GM19452 (cell line): ENCODE measurements at regions not wholly inside any gene's neighbourhood (a gene's known extent, or its start where the extent isn't known, plus 50 kb on each side); places are given as distances from the start of the nearest gene placed in this dataset.

Experiments used
- ATAC-seq: cut with Tn5 transposase; IDR thresholded peaks from one replicate; pipeline ENCODE4 v1.9.1; 2021; ENCODE audit not compliant: unreplicated experiment

DNA sequence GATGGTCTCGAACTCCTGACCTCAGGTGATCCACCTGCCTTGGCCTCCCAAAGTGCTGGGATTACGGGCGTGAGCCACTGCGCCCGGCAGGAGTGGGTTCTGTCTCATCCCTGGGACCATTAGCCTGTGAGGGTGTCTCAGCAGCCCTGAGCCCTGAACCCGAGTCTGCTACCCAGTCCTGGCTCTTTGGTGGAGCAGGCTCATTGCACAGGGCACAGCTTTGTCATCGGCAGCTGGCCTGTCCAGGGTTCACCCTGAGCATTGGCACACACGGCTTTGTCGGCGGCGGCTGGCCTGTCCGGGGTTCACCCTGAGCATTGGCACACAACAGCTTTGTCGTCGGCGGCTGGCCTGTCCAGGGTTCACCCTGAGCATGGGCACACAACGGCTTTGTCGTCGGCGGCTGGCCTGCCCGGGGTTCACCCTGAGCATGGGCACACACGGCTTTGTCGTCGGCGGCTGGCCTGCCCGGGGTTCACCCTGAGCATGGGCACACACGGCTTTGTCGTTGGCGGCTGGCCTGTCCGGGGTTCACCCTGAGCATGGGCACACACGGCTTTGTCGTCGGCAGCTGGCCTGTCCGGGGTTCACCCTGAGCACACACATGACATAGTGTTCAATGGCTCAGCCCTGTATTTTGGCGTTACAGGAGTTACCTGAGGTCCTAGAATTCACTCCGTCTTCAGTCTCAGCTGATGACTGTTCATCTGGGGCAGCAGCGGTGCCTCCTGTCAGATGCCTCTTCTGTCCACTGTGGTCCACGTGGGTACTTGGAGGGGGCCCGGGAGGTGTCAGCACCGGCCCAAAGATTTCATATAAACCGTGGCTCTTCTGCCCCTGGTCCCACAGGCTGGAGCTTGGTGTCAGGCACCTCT is 1082.5 kb downstream of the BRD1 start:
- no peak for ATAC-seq

DNA sequence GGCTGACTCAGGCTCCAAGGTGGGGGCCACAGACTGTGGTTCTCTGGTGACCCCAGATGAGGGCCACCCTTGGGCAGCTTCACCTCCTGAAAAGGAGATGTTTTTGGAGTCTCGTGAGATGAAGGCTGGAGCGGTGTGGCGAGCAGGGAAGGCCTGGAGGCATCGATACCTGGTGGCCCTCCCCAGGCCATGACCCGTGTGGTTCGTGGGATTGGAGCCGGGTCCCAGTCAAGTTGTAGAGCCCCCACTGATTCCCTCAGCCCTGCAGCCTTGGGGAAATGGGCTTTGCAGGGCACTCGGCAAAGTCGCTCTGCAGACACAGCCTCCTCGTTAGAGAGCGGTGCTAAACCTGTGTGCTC is 1083.4 kb downstream of the BRD1 start:
- ATAC-seq, result no peak

DNA sequence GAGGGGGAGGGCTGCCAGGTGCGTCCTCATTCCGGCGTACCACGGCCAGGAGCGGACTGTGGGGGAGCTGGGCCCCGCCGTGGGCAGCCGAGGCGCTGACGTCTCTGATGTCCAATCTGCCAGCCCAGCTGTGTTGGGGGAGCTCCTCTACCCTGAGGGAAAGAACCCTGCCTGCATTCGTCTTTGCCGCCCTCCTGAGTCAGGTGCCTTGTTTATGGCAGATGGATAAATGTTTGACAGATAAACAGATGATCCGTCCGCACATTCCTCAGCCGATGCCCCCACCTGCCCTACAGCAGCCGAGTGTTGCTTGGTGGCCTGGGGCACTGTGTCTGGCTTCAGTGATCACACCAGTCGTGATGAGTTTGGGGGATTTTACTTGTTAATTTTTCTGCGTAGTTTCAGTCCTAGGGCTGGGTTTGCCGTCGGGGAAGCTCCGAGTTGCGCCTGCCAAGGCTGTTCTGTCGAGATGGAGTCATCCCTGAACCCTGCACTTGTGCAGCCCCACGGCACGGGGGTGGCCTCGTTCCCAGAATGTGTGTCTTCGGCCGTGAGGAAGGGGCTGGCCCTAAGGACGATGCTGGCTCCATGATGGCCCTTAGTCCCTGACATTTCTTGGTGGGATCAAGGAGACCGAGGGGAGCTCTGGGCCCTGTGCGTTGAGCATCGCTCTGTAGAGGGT is 1083.9 kb downstream of the BRD1 start:
- ATAC-seq, result no peak

DNA sequence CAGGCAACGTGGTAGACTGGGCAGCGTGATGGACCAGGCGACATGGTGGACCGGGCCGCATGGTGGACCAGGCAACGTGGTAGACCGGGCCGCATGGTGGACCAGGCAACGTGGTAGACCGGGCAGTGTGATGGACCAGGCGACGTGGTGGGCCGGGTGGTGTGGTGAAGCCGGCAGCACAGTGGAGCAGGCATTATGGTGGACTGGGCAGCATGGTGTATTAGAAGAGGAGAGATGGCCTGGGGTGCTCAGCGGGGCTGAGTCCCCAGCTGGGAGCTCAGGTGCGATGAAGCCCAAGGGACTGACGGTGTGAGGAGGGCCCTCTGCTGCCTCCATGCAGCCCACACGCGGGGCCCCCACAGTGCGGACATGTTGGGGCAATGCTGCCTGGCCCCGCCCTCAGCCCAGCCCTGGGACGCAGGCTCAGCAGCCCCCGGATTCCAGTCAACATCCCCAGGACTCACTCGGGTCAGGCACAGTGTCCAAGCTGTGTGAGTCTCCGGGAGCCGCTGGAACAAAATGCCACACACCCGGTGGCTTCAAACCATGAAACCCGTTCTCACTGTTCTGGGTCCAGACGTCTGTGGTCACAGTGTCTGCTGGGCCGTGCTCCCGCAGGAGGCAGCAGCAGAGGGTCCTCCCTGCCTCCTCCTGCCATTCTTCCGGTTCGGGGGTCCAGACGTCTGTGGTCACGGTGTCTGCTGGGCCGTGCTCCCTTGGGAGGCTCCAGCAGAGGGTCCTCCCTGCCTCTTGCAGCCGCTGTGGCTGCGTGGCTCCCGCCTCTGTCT is 1084.9 kb downstream of the BRD1 start:
- ATAC-seq, result no peak

DNA sequence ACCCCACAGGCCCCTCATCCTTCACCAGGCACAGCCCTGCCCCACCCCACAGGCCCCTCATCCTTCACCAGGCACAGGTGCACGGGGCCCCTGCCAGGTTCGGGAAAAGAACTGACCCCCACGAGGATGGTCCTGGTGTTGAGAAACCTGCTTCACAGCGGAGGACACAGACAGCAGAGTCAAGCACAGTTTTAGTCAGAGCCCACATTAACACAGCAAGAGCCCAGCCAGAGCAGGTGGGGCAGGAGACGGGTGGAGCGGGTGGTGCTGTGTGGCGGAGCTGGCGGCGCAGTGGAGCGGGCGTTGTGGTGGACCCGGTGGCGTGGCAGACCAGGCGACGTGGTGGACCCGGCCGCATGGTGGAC is 1085.5 kb downstream of the BRD1 start:
- ATAC-seq, result no peak

DNA sequence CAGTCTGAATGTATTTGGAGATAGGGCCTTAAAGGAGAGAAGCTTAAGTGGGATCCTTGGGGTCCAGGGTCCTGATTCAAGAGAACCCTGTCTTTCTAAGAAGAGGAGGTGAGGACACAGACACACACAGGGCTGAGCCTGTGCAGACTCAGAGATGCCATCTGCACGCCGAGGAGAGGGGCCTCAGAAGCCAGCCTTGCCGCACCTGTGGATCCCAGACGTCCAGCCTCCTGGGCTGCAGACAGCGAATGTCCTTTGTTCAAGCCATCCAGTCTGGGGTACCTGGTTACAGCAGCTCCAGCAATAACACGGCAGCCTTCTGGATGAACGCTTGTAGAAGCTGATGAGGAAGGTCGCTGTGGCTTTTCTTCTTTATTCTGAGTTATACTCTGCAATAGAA is 1086.1 kb downstream of the BRD1 start:
- ATAC-seq, result no peak

DNA sequence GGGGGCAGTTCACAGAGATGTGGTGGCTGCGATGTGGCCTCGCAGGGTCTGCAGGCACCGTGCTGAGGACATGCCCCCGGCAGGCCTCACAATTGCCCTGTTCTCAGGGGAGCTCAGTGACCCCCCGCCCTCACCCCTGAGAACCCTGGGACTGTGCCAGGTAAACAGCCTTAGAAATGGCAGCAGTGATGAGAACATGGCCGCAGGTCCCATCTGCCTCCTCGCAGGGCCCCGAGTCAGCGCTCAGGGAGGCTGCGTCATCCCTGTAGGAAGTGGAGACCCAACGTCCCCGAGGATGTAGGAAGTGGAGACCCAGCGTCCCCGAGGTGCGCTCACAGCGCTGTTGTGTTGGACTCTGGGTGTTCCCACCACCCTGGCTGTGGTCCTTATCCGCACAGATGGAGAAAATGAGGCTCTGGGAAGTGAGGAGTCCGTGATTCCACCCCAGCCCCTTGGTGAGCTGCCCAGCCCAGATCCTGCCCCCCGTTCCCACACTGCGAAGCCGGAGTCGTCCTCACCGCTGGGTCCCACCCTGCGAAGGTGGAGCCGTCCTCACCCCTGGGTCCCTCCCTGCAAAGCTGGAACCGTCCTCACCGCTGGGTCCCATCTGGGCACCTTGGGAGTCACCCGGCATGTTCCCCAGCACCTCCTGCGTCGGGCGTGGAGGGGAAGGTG is 1086.8 kb downstream of the BRD1 start:
- ATAC-seq, result no peak

DNA sequence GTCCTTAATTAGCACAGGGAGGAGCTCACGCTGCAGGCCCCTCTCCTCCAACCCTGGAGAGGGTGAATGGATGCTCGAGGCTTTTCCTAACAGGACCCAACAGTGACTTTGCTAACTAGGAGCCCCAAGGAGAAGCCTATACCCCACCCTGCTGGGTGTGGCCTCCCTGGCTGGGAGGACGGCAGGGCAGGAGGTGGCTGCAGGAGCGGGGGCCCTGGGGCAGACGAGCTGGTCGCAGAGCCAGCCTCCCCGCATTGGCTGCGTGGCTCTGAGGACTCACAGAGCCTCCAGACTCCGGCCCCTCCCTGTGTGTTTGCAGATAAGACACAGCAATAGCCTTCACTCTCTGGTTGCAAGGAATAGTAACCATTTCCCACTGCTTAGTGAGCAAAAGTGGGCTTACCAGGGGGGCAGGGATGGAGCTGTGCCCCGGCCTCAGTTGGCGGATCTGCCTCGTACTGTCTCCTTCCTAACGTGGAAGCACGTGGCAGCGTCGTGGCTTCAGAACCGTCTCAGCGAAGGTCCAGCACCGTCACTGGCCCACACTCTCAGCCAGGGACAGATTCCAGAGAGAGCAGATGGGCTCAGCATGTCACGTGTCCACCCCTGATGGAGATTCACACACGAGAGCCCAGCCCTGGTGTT is 1087.5 kb downstream of the BRD1 start:
- no peak for ATAC-seq

DNA sequence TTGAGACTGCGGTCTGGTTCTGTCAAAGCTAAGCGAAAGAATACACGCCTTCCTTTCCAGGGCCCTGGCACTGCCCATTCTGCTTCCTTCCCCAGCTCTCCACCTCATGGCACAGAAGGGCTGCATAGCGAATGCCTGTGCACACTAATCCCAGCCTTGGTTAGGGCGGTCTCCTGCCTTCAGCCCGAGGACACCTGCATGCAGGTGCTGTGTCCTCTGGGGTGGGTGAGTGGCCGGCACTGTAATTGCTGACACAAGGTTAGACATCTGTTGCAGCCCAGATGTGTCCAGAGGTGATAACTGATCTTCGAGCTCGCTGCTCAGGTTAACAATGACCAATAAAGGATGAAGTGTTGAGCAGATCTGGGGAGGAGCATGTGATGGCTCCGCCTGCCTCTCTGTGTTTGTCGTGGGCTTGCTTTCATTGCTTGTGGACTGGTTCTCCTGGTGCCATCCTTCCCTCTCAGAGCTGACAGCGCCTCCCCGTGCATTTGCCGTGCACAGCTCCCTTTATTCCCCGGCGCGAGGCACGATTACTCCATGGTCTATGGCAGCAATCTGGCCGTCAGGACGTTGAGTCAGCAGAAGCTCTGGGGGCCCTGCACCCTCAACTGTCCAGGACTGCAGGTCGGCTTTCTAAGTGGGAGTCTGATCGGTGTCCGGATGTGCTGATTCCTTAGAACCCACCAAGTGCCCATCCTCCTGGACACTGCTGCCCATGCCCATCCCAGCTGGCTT is 1088.2 kb downstream of the BRD1 start:
- no peak for ATAC-seq

DNA sequence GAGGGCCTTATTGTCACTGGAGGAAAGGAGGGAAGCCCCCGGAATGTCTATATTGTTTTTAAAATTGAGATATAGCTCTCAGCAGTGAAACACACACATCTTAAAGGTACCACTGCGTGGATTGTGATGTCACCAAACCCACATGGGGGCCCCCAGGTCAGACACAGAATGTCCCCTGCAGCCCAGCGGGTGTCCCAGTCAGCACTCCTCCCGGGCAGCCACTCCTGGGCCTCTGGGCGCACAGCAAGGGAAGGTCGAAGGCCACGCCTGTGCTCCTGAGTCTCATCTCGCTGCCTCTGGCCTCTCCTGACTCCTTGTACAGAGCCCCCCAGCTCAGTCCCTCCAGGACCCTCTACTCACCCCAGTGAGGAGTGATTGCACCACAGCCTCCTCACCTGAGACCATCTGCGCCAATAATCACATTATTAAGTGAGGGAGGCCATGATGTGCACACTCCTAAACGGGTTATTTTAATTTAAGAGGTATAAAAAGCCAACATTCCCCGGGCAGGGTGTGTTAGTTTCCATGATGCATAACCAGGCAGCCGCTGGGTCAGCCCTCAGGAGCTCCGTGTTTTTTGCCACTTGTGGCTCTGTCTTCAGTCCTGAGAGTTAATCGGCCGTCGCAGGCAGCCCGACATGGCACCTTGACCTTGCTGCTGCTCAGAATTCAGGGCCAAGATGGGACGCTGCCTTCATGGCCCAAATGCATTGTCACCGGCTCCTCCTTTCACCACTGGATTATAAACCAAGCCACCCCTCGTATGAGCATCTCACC is 1089.3 kb downstream of the BRD1 start:
- no peak for ATAC-seq

DNA sequence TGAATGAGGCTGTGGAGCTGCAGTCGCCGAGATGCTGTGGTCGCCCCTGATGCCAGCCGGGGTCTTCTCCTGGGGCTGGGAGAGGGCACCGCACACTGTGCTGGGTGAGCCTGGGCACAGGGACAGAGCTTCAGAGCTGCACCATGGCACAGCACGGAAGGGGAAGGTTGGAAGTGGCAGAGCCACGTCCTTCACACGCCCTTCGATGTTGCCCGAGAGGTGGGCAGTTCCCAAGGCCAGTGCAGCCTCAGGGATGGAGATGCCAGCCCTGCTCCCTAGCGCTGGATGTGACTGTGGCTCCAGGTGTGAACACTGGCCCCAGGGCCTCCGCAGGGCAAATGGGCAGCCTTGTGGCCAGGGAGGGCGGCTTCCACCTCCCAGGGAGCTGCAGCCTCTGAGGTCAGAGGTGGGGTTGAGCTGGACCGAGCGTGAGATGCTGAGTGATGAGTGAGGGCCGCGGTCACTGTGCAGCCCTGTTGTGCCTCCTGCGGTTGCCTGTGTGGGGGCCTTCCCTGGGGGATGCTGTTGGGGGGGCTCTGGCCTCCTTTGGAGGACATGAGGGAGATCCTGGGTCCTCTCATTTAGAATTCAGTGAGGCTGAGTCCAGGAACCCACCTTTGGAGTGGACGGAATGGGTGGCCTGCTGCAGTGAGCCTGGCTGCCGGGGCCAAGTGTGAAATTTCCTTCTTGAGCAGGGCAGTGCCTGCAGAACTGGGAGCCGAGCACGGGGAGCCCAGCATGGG is 1090.0 kb downstream of the BRD1 start:
- ATAC-seq, result no peak

DNA sequence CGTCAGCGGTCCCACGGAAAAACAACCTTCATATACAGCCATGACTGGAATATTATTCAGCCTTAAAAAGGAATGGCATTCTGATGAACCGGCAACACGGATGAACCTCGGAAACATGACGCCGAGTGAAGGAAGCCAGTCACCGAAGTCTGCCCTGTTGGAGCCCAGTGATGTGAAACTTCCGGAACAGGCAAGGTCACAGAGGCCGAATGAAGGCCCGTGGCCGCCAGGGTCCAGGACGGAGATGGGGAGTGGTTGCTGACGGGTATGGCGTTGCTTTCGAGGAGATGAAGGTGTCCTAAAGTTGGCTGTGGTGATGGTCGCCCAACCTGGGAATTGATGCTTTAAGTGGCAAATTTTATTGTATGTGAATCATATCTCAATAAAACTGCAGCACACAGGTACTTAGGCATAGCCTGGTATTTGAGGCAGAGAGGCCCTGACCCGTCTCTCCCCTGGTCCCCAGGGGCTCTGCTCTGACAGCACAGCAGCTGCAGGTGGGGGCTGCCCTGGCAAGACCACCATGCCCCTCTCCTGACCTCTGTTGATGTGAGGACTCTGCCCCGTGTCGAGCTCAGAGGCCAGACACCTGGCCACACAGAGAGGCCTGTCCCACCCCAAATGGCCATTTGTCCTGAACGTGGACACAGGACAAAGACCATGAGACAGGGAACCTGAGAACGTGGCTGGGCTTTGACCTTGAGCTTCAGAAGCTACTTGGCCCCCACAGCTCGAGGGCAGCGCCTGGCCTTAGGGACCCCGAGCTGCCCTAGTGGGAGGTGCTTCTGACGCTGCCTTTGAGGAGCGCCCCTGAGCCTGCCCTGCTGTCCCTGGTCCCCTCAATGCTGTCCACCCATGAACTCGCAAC is 1090.8 kb downstream of the BRD1 start:
- no peak for ATAC-seq

DNA sequence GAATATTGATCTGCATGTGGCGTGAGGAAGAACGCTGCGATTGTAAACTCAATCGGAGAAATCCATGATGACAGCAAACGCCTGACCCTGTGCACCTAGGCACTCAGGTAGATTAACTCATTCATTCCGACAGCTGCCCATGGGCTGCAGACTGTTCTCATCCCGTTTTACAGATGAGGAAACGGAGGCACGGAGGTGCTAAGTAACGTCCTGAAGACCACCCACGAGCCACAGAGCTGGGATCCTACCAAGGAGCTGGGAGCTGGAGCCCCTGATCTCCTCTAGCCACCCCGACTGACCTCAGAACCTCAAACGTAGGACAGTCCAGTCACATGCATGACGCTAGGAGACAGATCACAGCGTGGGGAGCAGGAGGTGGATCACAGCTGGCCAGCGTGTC is 1092.7 kb downstream of the BRD1 start:
- no peak for ATAC-seq

DNA sequence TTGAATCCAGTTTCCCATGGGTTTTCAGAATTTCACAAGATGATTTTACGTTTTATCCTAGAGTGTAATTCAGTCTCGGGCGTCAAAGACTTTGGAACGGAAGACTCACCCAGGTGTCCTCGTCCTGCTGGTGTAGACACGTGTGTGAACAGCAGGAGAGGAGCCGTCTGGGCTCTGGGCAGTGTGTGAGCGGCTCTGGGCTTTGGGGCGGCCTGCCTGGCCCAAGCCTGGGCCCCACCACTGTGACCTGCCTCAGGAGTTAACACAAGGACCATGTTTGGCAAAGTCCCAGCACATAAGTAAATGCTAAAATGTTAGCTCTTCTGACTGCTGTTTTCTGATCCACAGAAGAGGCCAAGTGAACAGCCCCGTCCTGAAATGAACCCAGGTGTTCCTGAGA is 1093.3 kb downstream of the BRD1 start:
- no peak for ATAC-seq

DNA sequence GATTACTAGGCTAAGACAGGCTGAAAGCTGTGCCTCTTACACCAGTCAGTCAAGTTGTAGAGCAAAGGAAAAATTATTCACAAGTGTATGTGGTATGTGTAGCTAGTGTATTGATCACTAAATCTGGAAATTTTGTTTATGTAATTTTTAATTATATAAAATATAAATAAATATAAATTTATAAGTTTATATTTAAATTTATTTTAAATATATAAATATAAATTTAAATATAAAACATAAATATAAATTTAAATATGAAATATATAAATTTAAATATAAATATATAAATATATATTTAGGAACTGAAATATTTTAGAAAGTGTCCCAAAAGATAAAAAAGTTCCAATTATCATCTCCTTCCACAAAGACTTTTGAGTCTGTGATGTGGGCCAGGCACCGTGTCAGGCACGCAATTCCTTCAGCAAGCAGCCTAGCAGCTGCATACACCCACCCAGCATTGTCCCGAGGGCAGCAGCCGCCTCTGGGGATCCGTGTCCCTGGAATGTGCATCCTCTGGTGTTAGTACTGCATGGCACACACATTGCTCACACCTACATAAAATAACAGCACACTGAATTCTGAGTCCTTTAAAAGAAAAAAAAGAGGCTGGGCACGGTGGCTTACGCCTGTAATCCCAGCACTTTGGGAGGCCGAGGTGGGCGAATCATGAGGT is 1098.0 kb downstream of the BRD1 start:
- ATAC-seq, result no peak

DNA sequence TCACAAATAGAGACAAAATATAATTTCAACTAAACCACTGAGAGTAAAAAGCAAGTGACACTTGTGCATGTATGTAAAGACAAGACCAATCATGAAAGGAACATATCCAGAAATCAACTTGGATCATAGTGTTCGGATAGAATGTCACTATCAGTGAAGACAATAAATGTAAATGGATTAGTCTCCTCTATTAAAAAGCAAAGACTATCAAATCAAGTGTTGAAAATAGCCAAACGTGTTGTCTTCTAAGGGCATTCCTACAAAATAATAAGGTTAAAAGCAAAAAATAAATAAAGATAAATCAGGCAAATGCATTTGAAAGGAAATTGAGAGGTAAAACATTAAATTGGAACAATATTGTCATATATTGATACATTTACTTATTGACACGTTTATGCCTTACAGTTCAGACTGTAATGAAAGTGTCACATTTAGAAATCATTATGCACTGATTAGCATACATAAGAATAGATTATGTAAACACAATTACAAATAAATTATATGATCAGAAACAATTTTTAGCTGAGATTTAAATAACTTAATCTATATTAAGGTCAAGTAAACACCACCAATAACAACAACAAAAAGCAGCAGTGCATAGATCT is 1100.1 kb downstream of the BRD1 start:
- no peak for ATAC-seq

DNA sequence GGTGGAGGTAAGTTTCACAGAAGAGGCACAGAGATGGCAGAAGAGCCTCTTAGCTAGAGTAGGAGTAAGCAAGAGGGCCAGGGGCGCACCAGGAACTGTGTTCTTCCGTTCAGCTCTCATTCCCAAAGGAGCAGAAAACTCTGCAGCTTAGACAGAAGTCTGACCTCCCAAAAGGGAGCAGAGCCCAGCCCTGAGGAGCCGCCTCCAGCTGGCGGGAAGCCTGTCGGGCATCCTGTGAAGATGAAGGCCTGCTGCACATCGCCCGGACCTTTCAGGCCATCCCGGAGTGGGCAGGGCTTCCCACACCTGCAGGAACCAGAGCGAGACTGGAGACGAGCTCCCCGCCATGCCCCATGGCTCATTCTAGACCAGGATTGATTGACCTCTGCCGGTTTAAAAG is 1102.8 kb downstream of the BRD1 start:
- ATAC-seq, result no peak
